AG09319 (cell line): ENCODE measurements at regions not wholly inside any gene's neighbourhood (a gene's known extent, or its start where the extent isn't known, plus 50 kb on each side); places are given as distances from the start of the nearest gene placed in this dataset.

Experiments
- DNase-seq: peaks from one replicate; pipeline ENCODE4 v3.0.0-alpha.2; 2010; ENCODE audit warnings: low read depth; ENCODE audit errors: extremely low read depth
- TF ChIP-seq, protein P1 (sequence below): IDR thresholded peaks from 2 replicates; pipeline ENCODE4 v1.5.1; 2011; ENCODE audit warnings: low read depth, mild to moderate bottlenecking, inconsistent platforms, low read length, moderate library complexity

GRCh38 chr5:133841831-133842750, 126.3 kb downstream of the C5orf15 start:
- TF ChIP-seq, protein P1, sequence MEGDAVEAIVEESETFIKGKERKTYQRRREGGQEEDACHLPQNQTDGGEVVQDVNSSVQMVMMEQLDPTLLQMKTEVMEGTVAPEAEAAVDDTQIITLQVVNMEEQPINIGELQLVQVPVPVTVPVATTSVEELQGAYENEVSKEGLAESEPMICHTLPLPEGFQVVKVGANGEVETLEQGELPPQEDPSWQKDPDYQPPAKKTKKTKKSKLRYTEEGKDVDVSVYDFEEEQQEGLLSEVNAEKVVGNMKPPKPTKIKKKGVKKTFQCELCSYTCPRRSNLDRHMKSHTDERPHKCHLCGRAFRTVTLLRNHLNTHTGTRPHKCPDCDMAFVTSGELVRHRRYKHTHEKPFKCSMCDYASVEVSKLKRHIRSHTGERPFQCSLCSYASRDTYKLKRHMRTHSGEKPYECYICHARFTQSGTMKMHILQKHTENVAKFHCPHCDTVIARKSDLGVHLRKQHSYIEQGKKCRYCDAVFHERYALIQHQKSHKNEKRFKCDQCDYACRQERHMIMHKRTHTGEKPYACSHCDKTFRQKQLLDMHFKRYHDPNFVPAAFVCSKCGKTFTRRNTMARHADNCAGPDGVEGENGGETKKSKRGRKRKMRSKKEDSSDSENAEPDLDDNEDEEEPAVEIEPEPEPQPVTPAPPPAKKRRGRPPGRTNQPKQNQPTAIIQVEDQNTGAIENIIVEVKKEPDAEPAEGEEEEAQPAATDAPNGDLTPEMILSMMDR: no peak
- DNase-seq: no peak

GRCh38 chr5:133840168-133840567, 128.3 kb downstream of the C5orf15 start:
- no peak for DNase-seq
- TF ChIP-seq, protein P1: no peak

DNA sequence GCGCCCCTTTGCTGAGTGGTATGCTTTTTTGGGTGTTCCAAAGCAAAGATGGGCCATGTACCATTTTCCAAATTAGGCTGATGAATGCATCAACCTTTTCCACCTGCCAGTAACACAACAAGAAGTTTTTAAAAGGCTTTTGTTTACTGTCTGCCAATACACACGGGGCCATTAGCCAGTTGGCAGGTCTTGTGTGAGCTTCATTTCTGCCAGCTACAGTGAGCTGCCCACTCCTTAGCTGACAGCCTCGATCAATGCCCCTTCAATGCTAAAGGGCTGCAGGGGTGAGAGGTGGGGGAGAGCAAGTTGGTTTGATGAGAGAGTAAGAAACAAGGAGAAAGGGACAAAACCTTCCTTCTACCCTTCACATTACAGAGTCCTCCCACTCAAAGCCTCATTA, 128.7 kb downstream of the C5orf15 start:
- no peak for DNase-seq
- TF ChIP-seq, protein P1: no peak

DNA sequence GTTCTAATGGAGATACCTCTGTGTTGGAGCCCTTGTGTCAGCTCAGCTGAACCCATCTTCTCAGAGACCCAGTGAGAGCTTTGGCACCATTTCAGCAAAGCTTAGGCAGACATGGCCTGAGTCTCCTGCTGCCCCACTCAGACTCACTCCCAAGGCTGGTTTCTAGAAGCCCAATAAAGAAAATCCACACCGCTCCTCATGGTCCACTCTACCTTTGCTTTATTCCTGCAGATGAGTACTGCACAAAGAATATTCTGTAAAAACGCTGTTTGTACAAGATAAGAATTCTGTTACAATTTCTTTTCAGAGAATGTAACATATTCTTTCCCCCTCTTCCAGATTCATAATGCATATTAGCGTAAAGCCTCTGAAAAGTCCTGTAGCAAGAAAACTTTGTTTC, 129.3 kb downstream of the C5orf15 start:
- no peak for DNase-seq
- TF ChIP-seq, protein P1: no peak

DNA sequence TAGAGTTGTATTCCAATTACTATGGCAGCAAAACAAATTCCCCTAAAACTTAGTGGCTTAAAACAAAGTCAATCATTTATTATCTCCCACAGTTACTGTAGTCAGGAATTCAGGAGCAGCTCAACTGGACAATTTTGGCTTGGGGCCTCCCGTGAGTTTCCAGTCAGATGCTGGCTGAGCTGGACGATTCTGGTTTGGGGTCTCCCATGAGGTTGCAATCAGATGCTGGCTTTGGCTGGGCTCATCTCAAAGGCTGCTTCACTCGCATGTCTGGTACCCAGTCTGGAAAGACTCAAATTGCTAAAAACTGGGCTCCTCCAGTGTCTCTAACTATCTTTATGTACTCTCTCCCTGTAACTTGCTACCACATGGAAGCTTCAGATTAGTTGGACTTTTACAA, 130.1 kb downstream of the C5orf15 start:
- TF ChIP-seq, protein P1: no peak
- DNase-seq: no peak

DNA sequence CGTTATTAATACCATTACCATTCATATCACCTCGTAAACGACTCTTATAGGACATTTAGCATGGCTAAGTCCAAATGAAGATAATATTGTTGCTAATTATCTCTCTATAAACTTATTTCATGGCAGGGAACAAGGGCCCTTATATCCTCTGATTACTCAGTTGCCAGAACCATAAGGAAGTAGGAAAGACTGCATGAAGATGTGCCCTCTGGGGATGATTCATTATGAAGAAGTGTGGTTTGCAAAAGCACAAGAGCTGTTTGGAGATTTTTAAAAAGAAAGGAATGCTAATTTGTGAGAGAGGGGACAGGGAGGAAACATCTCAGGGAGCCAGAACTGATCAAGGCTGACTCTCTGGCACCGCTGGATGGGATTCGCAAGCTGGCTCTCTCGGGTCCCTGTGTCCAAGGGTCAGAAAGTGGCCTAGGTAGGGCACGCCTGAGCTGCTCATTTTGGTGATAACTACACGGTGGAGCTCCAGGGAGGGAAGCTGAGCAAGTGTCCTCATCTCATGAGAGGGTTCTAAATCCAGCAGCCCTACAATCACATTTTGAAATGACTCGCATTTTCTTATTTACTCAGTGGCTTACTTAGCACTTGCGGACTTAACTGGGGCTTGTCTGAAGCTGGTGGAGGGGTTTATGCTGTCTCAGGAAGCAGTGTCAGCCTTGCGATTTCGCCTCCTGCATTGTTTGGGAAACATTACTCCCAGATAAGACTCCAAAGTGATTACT, 136.8 kb downstream of the C5orf15 start:
- no peak for DNase-seq
- TF ChIP-seq, protein P1: no peak

DNA sequence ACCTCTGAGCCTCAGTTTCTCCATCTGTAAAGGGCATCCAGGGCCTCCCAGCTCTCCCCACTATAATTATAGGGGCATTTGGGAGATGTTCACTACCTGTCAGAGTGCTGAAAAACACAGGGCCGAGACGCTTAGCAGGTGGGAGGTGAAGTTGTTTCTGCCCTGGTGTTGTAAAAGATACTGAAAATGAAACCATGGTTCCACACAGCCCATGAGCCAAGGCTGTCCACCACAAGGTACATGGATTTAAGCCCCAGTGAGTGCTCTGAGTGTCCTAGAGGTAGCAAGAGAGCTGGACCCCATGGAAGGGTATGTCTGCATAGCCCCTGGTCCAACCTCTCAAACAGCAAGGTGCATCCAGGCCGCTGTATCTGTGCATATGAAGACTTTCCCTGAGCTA, 137.5 kb downstream of the C5orf15 start:
- no peak for DNase-seq

More for the DNA sequence above, 137.5 kb downstream of the C5orf15 start:
- TF ChIP-seq, protein P1: no peak
